ENCODE measurements at regions not wholly inside any gene's neighbourhood (a gene's known extent, or its start where the extent isn't known, plus 50 kb on each side); places are given as distances from the start of the nearest gene placed in this dataset.

- TF ChIP-seq CTCF (conservative IDR thresholded peaks at IDR 0.05; ENCODE audit: low read length) (no peak), EZH2phosphoT487 (IDR thresholded peaks at IDR 0.05; ENCODE audit: borderline replicate concordance, low read depth, low read length) (no peak)
These were observed 204.1 kb upstream of the SALL1 start for GRCh38 chr16:51355195-51355594.

Data from OCI-LY7 (cell line).